ENCODE measurements at regions not wholly inside any gene's neighbourhood (a gene's known extent, or its start where the extent isn't known, plus 50 kb on each side); places are given as distances from the start of the nearest gene placed in this dataset.

DNA sequence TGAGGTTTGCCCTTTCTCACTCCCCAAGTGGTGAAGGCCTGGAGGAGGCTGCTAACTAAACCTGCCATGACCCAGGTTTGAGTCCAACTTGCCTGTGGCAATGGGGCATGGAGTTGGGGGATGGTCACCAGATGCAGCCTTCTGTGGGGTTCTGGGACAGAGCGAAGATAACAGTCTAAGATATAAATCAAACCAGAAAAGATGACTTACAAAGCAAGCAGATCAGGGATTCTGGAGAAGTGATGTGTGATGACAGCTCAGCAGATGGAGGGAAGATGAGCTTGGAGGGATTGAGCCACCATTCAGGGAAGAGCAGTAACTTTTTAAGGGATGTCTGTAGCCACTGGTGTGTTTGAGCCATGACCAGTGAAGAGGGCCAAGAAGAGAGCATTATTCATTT is 63.6 kb downstream of the MTNR1B start:
- no peak for TF ChIP-seq EZH2 (IDR thresholded peaks at IDR 0.05; ENCODE audit: insufficient read depth, poor library complexity, severe bottlenecking)
- TF ChIP-seq EZH2phosphoT487 (IDR thresholded peaks at IDR 0.05; ENCODE audit: insufficient read depth, low read depth), result no peak
